GM12878 (cell line): ENCODE measurements at regions not wholly inside any gene's neighbourhood (a gene's known extent, or its start where the extent isn't known, plus 50 kb on each side); places are given as distances from the start of the nearest gene placed in this dataset.
"Not testable (repeated sequence)": the region's sequence is repeated elsewhere in the genome, so short reads cannot be mapped to it uniquely, and the experiment has no call there.

Source experiments
- CHD4 ChIP-seq: fragments of 200-600 bp; sonication (generic); IDR thresholded peaks from 2 replicates; pipeline ENCODE4 v1.6.1; 2016; ENCODE audit warnings: mild to moderate bottlenecking
- CTCF ChIP-seq, 3 experiments: IDR thresholded peaks in 2 of 3; conservative IDR thresholded peaks in 1 of 3; 2 replicates each; pipeline ENCODE4 v1.5.1; 2011; ENCODE audit warnings: low read depth in 3 of 3, low read length in 3 of 3, mild to moderate bottlenecking in 3 of 3, control low read depth in 2 of 3, moderate library complexity in 2 of 3, inconsistent platforms in 1 of 3, mixed read lengths in 1 of 3; ENCODE audit not compliant: control insufficient read depth in 2 of 3, insufficient read depth in 1 of 3; ENCODE audit errors: extremely low read depth in 1 of 3
- ELK1 ChIP-seq: IDR thresholded peaks from 2 replicates; pipeline ENCODE4 v1.6.1; 2012; ENCODE audit warnings: low read depth, low read length, improper control_type of control experiment
- EZH2 ChIP-seq: IDR thresholded peaks from 2 replicates; pipeline ENCODE4 v1.6.1; 2012; ENCODE audit warnings: low read depth, mild to moderate bottlenecking, control low read depth, inconsistent platforms, low read length, borderline replicate concordance; ENCODE audit not compliant: control insufficient read depth
- MAX ChIP-seq: IDR thresholded peaks from 2 replicates; pipeline ENCODE4 v1.6.1; 2012; ENCODE audit warnings: low read depth, low read length, improper control_type of control experiment
- POLR2A ChIP-seq: IDR thresholded peaks from 2 replicates; pipeline ENCODE4 v1.6.1; 2011; ENCODE audit warnings: low read depth, mild to moderate bottlenecking, low read length
- POLR2AphosphoS2 ChIP-seq: IDR thresholded peaks from 2 replicates; pipeline ENCODE4 v1.6.1; 2011; ENCODE audit warnings: low read depth, mild to moderate bottlenecking, low read length, improper control_type of control experiment, moderate library complexity
- SIN3A ChIP-seq: IDR thresholded peaks from 2 replicates; pipeline ENCODE4 v1.6.1; 2012; ENCODE audit warnings: low read depth, low read length, improper control_type of control experiment
- SREBF2 ChIP-seq: IDR thresholded peaks from 2 replicates; pipeline ENCODE4 v1.6.1; 2012; ENCODE audit warnings: mild to moderate bottlenecking, low read length
- ZBTB40 ChIP-seq: fragments of 450-650 bp; IDR thresholded peaks from 2 replicates; pipeline ENCODE4 v1.6.1; 2016; ENCODE audit warnings: mild to moderate bottlenecking, moderate library complexity, borderline replicate concordance
- TF ChIP-seq, protein P1 (sequence below): IDR thresholded peaks from 2 replicates; pipeline ENCODE4 v1.6.1; 2011; ENCODE audit warnings: low read depth, mild to moderate bottlenecking, low read length, moderate library complexity, borderline replicate concordance; ENCODE audit errors: extremely low read depth

GRCh38 chr9:67423049-67423728 is 430.8 kb upstream of the SPATA31A3 start:
- not testable (repeated sequence) for TF ChIP-seq POLR2AphosphoS2; CTCF (IDR thresholded peaks at IDR 0.05 in 2 of 3, conservative IDR thresholded peaks at IDR 0.05 in 1 of 3; ENCODE audit: control insufficient read depth in 2 of 3, extremely low read depth in 1 of 3, insufficient read depth in 1 of 3, low read depth in 3 of 3, low read length in 3 of 3); SREBF2; SIN3A; POLR2A; MAX; ELK1; ZBTB40; EZH2; CHD4
- TF ChIP-seq, protein P1, sequence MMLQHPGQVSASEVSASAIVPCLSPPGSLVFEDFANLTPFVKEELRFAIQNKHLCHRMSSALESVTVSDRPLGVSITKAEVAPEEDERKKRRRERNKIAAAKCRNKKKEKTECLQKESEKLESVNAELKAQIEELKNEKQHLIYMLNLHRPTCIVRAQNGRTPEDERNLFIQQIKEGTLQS: not testable (repeated sequence)
